ENCODE measurements at regions not wholly inside any gene's neighbourhood (a gene's known extent, or its start where the extent isn't known, plus 50 kb on each side); places are given as distances from the start of the nearest gene placed in this dataset.

DNA sequence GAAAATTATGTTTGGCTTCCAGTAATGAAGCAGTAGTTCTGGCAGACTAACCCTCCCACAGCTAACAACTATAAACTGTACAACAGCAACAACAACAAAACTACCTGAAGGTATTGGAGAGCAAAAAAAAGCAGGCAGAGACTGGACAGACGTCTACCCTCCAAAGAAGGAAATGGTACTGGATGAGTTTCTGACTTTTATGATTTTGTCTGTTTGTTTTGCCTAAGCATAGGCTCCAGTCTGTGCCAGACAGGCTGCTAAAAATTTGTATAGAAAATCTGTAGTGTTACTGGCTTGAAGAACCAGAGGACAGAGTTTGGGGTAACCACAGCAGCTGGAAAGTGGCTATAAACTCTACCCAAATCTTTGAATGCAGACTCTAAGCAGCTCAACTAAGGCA lies 131.3 kb downstream of the SLC25A47 start:
- TF ChIP-seq TARDBP (IDR thresholded peaks at IDR 0.05), result no peak
- no peak for TF ChIP-seq BHLHE40 (IDR thresholded peaks at IDR 0.05; ENCODE audit: borderline replicate concordance)
- TF ChIP-seq SP1 (IDR thresholded peaks at IDR 0.05), result no peak
- no peak for TF ChIP-seq ZNF384 (IDR thresholded peaks at IDR 0.05)
- TF ChIP-seq NFRKB (IDR thresholded peaks at IDR 0.05), result no peak
- TF ChIP-seq HDGF (IDR thresholded peaks at IDR 0.05; ENCODE audit: borderline replicate concordance), result no peak
- TF ChIP-seq FOXK2 (IDR thresholded peaks at IDR 0.05), result no peak
- no peak for TF ChIP-seq ELF4 (IDR thresholded peaks at IDR 0.05)
- TF ChIP-seq FOXA1 (IDR thresholded peaks at IDR 0.05), result no peak
- no peak for TF ChIP-seq SUZ12 (IDR thresholded peaks at IDR 0.05)
- TF ChIP-seq, protein P1, sequence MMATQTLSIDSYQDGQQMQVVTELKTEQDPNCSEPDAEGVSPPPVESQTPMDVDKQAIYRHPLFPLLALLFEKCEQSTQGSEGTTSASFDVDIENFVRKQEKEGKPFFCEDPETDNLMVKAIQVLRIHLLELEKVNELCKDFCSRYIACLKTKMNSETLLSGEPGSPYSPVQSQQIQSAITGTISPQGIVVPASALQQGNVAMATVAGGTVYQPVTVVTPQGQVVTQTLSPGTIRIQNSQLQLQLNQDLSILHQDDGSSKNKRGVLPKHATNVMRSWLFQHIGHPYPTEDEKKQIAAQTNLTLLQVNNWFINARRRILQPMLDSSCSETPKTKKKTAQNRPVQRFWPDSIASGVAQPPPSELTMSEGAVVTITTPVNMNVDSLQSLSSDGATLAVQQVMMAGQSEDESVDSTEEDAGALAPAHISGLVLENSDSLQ (IDR thresholded peaks at IDR 0.05), result no peak
- TF ChIP-seq ARNT (IDR thresholded peaks at IDR 0.05), result no peak
- no peak for TF ChIP-seq LEF1 (IDR thresholded peaks at IDR 0.05; ENCODE audit: borderline replicate concordance)
- no peak for TF ChIP-seq FOXM1 (IDR thresholded peaks at IDR 0.05; ENCODE audit: borderline replicate concordance)

Data from HEK293T (cell line).